Astrocyte (in vitro differentiated cells and primary cell): ENCODE measurements at regions not wholly inside any gene's neighbourhood (a gene's known extent, or its start where the extent isn't known, plus 50 kb on each side); places are given as distances from the start of the nearest gene placed in this dataset.
"Not testable (repeated sequence)": the region's sequence is repeated elsewhere in the genome, so short reads cannot be mapped to it uniquely, and the experiment has no call there.

Source experiments
- DNase-seq: peaks from one replicate; pipeline ENCODE4 v3.0.0-alpha.2; 2010; ENCODE audit warnings: low read depth
- FAIRE-seq: peaks from 2 replicates; lab custom pipeline; 2011; peaks lifted over from hg19 to GRCh38; lab: Jason Lieb, UNC
- H2AFZ ChIP-seq: 2 replicates; pipeline ENCODE4 v1.6.0; 2012; ENCODE audit warnings: low read depth, low read length, inconsistent platforms
- H3K27ac ChIP-seq: 2 replicates; pipeline ENCODE4 v1.5.1; 2011; ENCODE audit warnings: low read depth, low read length, inconsistent platforms
- H3K27me3 ChIP-seq: 2 replicates; pipeline ENCODE4 v1.6.0; 2011; ENCODE audit warnings: low read length, inconsistent platforms; ENCODE audit not compliant: insufficient read depth
- H3K36me3 ChIP-seq: 2 replicates; pipeline ENCODE4 v1.5.1; 2011; ENCODE audit warnings: low read length, inconsistent platforms; ENCODE audit not compliant: insufficient read depth
- H3K4me1 ChIP-seq: 2 replicates; pipeline ENCODE4 v1.5.1; 2011; ENCODE audit warnings: low read length, inconsistent platforms; ENCODE audit not compliant: insufficient read depth
- H3K4me2 ChIP-seq: 2 replicates; pipeline ENCODE4 v1.6.0; 2012; ENCODE audit warnings: low read length, inconsistent platforms
- H3K4me3 ChIP-seq: 2 replicates; pipeline ENCODE4 v1.5.1; 2011; ENCODE audit warnings: low read depth, mild to moderate bottlenecking, low read length, inconsistent platforms; ENCODE audit not compliant: insufficient read depth
- H3K79me2 ChIP-seq: 2 replicates; pipeline ENCODE4 v1.6.0; 2012; ENCODE audit warnings: mild to moderate bottlenecking, low read length, inconsistent platforms; ENCODE audit not compliant: insufficient read depth
- H3K9ac ChIP-seq: 2 replicates; pipeline ENCODE4 v1.6.0; 2012; ENCODE audit warnings: mild to moderate bottlenecking, low read length, inconsistent platforms
- H3K9me3 ChIP-seq: 2 replicates; pipeline ENCODE4 v1.5.1; 2012; ENCODE audit warnings: low read depth, mild to moderate bottlenecking, low read length, inconsistent platforms; ENCODE audit not compliant: insufficient read depth
- H4K20me1 ChIP-seq: 2 replicates; pipeline ENCODE4 v1.6.0; 2012; ENCODE audit warnings: low read length, inconsistent platforms; ENCODE audit not compliant: insufficient read depth
- H3K27ac Mint-ChIP-seq: one replicate; pipeline ENCODE4 v1.8.0; 2021; ENCODE audit warnings: mild to moderate bottlenecking, mixed read lengths; ENCODE audit not compliant: unreplicated experiment
- H3K27me3 Mint-ChIP-seq: one replicate; pipeline ENCODE4 v1.8.0; 2021; ENCODE audit warnings: low read depth, mixed read lengths; ENCODE audit not compliant: unreplicated experiment
- H3K36me3 Mint-ChIP-seq: one replicate; pipeline ENCODE4 v1.8.0; 2021; ENCODE audit warnings: low read depth, mixed read lengths; ENCODE audit not compliant: unreplicated experiment
- H3K4me1 Mint-ChIP-seq: one replicate; pipeline ENCODE4 v1.8.0; 2021; ENCODE audit warnings: low read depth, mixed read lengths; ENCODE audit not compliant: unreplicated experiment
- H3K4me3 Mint-ChIP-seq: one replicate; pipeline ENCODE4 v1.8.0; 2021; ENCODE audit warnings: mild to moderate bottlenecking, moderate library complexity, mixed read lengths; ENCODE audit not compliant: unreplicated experiment
- H3K9me3 Mint-ChIP-seq: one replicate; pipeline ENCODE4 v1.8.0; 2021; ENCODE audit warnings: mild to moderate bottlenecking, mixed read lengths; ENCODE audit not compliant: unreplicated experiment
- EZH2 ChIP-seq: IDR thresholded peaks from 2 replicates; pipeline ENCODE4 v1.6.1; 2012; ENCODE audit warnings: mild to moderate bottlenecking, low read length, inconsistent platforms; ENCODE audit not compliant: insufficient read depth
- TF ChIP-seq, protein P1 (sequence below): IDR thresholded peaks from 2 replicates; pipeline ENCODE4 v1.5.1; 2011; ENCODE audit warnings: low read depth, mild to moderate bottlenecking, inconsistent platforms, low read length, moderate library complexity; ENCODE audit not compliant: insufficient read depth

DNA sequence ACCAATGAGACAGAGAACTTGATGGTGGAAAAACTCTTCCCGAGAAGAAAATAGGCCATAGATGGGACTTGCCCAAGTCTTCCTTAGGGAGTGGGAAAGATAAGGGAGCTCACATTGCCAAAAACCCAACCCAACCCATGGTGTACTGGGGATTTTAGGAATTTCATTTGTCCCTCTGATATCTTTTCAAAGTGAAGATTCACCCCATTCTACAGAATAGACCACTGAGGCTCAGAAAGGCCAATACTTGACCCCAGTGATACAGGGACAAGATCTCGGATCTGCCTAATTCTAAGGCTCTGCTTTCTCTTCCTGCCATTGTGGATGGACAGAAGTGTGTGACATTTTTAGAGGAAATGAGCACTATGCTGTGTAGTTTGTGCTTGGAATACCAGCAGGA, 159.0 kb downstream of the MYCN start:
- Histone ChIP-seq H3K9me3 (no peaks in the 10 kb centered on the region), H3K79me2 (no peaks in the 10 kb centered on the region), H4K20me1 (no peaks in the 10 kb centered on the region), H2AFZ (no peak overlapping the region), H3K27me3 (no peaks in the 10 kb centered on the region), H3K27ac (no peak overlapping the region), H3K4me1 (no peaks in the 10 kb centered on the region), H3K4me3 (no peak overlapping the region), H3K36me3 (no peaks in the 10 kb centered on the region), H3K4me2 (no peak overlapping the region), H3K9ac (no peak overlapping the region)
- FAIRE-seq (no peak), DNase-seq (no peak)
- TF ChIP-seq EZH2 = no peak
- TF ChIP-seq, protein P1, sequence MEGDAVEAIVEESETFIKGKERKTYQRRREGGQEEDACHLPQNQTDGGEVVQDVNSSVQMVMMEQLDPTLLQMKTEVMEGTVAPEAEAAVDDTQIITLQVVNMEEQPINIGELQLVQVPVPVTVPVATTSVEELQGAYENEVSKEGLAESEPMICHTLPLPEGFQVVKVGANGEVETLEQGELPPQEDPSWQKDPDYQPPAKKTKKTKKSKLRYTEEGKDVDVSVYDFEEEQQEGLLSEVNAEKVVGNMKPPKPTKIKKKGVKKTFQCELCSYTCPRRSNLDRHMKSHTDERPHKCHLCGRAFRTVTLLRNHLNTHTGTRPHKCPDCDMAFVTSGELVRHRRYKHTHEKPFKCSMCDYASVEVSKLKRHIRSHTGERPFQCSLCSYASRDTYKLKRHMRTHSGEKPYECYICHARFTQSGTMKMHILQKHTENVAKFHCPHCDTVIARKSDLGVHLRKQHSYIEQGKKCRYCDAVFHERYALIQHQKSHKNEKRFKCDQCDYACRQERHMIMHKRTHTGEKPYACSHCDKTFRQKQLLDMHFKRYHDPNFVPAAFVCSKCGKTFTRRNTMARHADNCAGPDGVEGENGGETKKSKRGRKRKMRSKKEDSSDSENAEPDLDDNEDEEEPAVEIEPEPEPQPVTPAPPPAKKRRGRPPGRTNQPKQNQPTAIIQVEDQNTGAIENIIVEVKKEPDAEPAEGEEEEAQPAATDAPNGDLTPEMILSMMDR = no peak
- Mint-ChIP-seq H3K27me3 (peaks cover 14% of the 10 kb centered on the region), H3K4me3 (no peak overlapping the region), H3K27ac (no peak overlapping the region), H3K9me3 (peaks cover 2% of the 10 kb centered on the region), H3K36me3 (no peaks in the 10 kb centered on the region), H3K4me1 (no peaks in the 10 kb centered on the region)

DNA sequence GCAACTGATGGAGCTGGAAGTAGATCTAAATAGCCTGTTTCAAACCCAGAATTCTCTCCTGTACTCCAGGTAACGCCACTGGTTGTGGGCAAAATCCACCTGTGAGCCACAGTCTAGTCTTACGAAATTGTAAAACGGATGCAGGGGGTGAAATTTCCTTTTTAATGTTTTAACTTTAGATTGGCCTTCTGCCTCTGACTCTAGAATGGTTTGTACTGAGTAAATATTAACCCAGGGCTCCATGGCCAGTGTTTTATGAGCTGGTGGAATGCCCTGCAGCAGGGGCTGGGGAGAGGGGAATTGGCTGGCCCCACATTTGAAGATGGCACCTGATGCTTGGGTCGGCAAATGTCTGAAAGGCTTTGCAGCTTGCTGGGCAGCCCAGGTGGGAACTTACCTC, 156.6 kb downstream of the MYCN start:
- Mint-ChIP-seq H3K27ac (no peak overlapping the region), H3K9me3 (peaks cover 2% of the 10 kb centered on the region), H3K4me3 (no peak overlapping the region), H3K27me3 (peaks cover 18% of the 10 kb centered on the region), H3K4me1 (no peaks in the 10 kb centered on the region), H3K36me3 (no peaks in the 10 kb centered on the region)
- no peaks in the 10 kb centered on the region for H4K20me1 ChIP-seq
- no peak for DNase-seq
- no peaks in the 10 kb centered on the region for H3K27me3 ChIP-seq
- no peaks in the 10 kb centered on the region for H3K36me3 ChIP-seq
- no peak overlapping the region for H2AFZ ChIP-seq
- H3K79me2 ChIP-seq = no peaks in the 10 kb centered on the region
- no peak overlapping the region for H3K27ac ChIP-seq
- H3K9me3 ChIP-seq = no peaks in the 10 kb centered on the region
- no peaks in the 10 kb centered on the region for H3K4me1 ChIP-seq
- TF ChIP-seq, protein P1 = no peak
- TF ChIP-seq EZH2 = no peak
- no peak overlapping the region for H3K4me3 ChIP-seq
- FAIRE-seq = no peak
- no peak overlapping the region for H3K9ac ChIP-seq
- H3K4me2 ChIP-seq = no peak overlapping the region

DNA sequence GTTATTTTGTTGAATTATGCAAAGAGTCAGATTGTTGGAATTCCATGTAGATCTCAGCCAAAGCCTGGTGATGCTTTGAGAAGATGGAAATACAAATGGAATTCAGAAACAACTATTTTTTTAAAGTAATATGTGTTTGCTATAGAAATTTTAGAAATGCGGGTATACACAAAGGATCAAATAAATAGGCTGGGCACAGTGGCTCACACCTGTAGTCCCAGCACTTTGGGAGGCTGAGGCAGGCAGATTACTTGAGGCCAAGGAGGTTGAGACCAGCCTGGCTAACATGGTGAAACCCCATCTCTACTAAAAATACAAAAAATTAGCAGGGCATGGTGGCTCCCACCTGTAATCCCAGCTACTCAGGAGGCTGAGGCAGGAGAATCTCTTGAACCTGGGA, 155.1 kb downstream of the MYCN start:
- H3K27ac Mint-ChIP-seq, H3K9me3 ChIP-seq, H3K36me3 ChIP-seq, FAIRE-seq, H3K9me3 Mint-ChIP-seq, H3K27ac ChIP-seq, H3K4me3 Mint-ChIP-seq, H4K20me1 ChIP-seq, H3K9ac ChIP-seq, H2AFZ ChIP-seq, H3K4me2 ChIP-seq, H3K4me1 Mint-ChIP-seq, H3K36me3 Mint-ChIP-seq, DNase-seq, H3K4me1 ChIP-seq, H3K4me3 ChIP-seq, H3K27me3 ChIP-seq, H3K79me2 ChIP-seq: not testable (repeated sequence)
- peaks cover 14% of the 10 kb centered on the region for H3K27me3 Mint-ChIP-seq
